ENCODE measurements at regions not wholly inside any gene's neighbourhood (a gene's known extent, or its start where the extent isn't known, plus 50 kb on each side); places are given as distances from the start of the nearest gene placed in this dataset.

GRCh38 chr18:73707035-73707434 lies 440.6 kb downstream of the FBXO15 start:
- no peak for DNase-seq (ENCODE audit: low spot score)
- Histone ChIP-seq H3K4me3 (no peak overlapping the region), H3K27ac (no peak overlapping the region)
- TF ChIP-seq, protein P1, sequence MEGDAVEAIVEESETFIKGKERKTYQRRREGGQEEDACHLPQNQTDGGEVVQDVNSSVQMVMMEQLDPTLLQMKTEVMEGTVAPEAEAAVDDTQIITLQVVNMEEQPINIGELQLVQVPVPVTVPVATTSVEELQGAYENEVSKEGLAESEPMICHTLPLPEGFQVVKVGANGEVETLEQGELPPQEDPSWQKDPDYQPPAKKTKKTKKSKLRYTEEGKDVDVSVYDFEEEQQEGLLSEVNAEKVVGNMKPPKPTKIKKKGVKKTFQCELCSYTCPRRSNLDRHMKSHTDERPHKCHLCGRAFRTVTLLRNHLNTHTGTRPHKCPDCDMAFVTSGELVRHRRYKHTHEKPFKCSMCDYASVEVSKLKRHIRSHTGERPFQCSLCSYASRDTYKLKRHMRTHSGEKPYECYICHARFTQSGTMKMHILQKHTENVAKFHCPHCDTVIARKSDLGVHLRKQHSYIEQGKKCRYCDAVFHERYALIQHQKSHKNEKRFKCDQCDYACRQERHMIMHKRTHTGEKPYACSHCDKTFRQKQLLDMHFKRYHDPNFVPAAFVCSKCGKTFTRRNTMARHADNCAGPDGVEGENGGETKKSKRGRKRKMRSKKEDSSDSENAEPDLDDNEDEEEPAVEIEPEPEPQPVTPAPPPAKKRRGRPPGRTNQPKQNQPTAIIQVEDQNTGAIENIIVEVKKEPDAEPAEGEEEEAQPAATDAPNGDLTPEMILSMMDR (IDR thresholded peaks at IDR 0.05): no peak

DNA sequence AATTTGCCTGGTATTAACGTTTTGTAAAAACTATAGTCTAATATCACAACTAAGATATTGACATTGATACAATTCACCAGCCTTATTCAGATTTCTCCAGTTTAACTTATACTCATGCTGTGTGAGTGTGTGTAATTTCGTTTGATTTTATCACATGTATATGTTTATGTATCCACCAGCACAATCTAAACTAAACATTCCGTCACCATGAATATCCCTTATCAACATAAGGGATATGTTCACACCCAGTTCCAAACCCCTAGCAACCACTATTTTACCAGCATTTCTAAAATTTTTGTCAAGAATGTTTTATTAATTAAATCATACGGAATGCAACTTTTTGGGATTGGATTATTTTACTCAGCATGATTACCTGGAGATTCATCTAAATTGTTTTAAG lies 450.3 kb downstream of the FBXO15 start:
- Histone ChIP-seq H3K4me3 (no peak overlapping the region), H3K27ac (no peak overlapping the region)
- DNase-seq (ENCODE audit: low spot score): no peak
- TF ChIP-seq, protein P1 (IDR thresholded peaks at IDR 0.05): no peak

DNA sequence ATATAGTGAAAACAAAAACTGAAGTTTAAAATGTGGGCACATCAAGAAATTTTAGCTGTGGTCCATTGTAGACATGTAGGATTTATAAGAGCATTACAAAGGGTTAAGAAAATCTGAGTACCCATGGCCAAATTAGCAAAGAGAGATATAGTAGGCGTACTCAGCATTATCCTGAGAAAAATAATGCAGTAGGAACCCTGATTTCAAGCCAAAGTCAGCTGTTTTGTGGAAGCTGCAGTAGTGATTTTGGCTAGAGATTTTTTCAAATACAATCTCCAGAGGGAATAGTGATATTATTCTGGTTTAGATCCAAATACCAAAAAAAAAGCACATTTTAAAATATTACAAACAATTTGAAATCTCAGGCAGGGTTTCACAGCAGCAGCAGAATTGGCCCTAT lies 450.9 kb downstream of the FBXO15 start:
- Histone ChIP-seq H3K27ac (no peak overlapping the region), H3K4me3 (no peak overlapping the region)
- no peak for DNase-seq (ENCODE audit: low spot score)
- TF ChIP-seq, protein P1 (IDR thresholded peaks at IDR 0.05): no peak

- TF ChIP-seq, protein P1 (IDR thresholded peaks at IDR 0.05): no peak
- DNase-seq (ENCODE audit: low spot score): no peak
- Histone ChIP-seq H3K4me3 (no peak overlapping the region), H3K27ac (no peak overlapping the region)
Measured at GRCh38 chr18:73696171-73696570, 451.5 kb downstream of the FBXO15 start.

GRCh38 chr18:73693091-73693490 lies 454.5 kb downstream of the FBXO15 start:
- TF ChIP-seq, protein P1 (IDR thresholded peaks at IDR 0.05): no peak
- no peak for DNase-seq (ENCODE audit: low spot score)
- Histone ChIP-seq H3K4me3 (no peak overlapping the region), H3K27ac (no peak overlapping the region)

- H3K27ac ChIP-seq: no peak overlapping the region
- no peak overlapping the region for H3K4me3 ChIP-seq
- TF ChIP-seq, protein P1 (IDR thresholded peaks at IDR 0.05): no peak
- DNase-seq (ENCODE audit: low spot score): no peak
Measured at GRCh38 chr18:73691624-73692023, 456.0 kb downstream of the FBXO15 start.

- Histone ChIP-seq H3K4me3 (no peak overlapping the region), H3K27ac (no peak overlapping the region)
- DNase-seq (ENCODE audit: low spot score): no peak
- TF ChIP-seq, protein P1 (IDR thresholded peaks at IDR 0.05): no peak
Measured at GRCh38 chr18:73691118-73691517, 456.5 kb downstream of the FBXO15 start.

Data from coronary artery (tissue), 2 donors.